ENCODE measurements at regions not wholly inside any gene's neighbourhood (a gene's known extent, or its start where the extent isn't known, plus 50 kb on each side); places are given as distances from the start of the nearest gene placed in this dataset.

DNA sequence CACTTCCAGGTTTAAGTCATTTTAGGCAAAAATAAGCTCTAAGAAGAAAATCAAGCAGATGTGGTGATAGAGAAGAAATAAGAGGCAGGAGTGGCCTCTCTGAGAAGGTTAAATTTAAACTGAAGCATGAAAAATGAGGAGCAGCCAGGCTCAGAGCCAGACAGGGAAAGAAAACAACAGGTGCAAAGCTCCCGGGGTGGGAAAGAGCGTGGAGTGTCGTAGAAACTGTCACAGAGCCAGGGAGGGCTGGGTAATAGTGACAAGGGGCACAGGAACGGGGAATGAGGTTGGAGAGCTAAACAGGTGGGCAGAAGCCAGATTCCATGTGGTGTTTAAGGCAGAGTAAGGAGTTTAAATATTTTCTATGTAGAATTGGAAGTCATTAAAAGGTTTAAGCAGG lies 132.1 kb upstream of the BLID start:
- DNase-seq (ENCODE audit: low read depth in 4 of 4, low spot score in 2 of 4), result no peak

DNA sequence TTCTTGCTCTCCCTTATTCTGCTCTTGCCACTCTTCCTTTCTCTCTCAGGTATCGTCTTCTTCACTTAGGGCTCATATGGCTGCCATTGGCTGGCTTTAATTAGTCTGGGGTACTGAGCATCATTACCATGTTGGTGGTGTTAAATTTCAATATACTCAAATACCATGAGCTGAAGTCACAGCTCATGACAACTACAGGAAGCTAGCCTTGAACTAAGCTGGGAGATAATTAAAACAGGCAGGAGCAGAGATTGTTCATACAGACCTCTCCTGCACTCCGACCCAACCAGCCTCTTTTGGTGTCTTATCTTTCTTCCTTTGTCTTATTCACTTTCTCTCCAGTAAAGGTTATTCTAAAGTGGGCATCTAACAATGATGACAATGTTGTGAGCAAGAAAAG lies 130.9 kb upstream of the BLID start:
- DNase-seq (ENCODE audit: low read depth in 4 of 4, low spot score in 2 of 4), result no peak

DNA sequence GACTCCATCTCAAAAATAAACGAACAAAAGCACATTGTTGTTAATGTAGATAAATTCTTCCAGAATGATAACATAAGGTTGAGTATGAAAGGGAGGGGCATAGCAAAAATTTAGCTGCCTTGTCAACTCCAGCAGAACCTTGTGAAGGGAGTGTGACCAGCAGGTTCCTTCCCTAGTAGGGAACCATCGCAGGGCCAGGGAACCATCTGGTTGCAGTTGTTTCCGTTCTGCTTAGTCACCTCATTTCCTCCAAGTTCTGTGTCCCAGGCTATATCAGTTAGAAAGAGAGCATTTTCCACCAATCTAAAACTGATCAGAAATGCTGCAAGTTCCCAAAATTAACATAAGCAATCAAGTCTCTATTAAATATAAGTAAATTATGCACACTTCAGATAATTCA lies 126.7 kb upstream of the BLID start:
- no peak for DNase-seq (ENCODE audit: low read depth in 4 of 4, low spot score in 2 of 4)

DNA sequence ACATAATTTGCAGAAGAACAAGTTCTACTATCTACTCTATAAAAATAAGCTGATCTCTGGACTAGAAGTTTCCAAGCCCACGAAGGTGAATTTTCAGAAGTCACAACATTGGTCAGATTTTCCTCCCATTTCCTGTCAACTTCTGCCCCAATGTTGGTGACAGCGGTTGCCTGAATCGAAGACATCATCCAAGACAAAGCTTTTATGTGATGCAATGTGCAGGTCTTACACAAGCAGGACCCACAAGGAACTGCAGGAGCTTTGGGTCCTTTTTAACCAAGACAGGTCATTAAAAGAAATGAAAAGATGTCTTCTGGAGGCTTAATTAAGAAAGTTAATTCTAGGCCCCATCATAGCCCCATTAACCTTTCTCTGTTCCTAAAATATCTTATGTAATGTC lies 125.6 kb upstream of the BLID start:
- no peak for DNase-seq (ENCODE audit: low read depth in 4 of 4, low spot score in 2 of 4)

DNA sequence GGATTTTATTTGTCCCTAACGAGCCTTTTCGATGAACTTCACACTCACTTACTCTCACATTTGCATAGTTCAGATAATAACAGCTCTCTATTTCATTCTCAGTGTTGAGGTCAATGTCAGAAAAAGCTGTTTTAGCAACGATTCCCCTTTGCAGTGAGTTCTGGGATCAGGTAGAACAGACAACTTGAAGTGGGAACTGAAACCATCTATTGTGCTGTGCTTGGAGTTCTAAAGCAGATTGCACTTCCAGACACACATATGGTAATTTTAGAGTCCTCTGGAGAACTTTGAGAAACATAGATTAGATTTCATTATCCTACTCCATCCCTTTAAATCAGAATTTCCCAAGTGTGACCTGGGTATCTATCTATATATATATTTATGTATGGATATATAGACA lies 124.6 kb upstream of the BLID start:
- DNase-seq (ENCODE audit: low read depth in 4 of 4, low spot score in 2 of 4), result no peak

DNA sequence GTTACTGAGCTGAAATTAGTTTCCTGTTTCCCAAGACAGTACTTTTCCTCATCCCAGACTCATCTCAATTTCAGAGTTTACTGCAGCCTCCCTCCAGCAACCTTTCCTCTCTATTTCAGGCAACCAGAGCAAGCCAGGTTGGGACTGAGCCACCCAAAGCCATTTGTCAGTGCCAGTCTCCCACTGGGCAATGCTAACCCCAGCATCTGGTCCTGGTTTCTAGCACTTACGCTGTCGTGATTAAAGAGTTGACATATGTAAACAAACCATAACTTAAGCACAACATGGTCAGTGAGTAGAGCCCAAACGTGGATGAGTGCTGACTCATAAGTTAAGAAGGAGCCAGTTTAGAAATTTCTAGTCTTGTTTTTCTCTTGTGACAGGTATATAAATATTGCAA lies 119.6 kb upstream of the BLID start:
- no peak for DNase-seq (ENCODE audit: low read depth in 4 of 4, low spot score in 2 of 4)

DNA sequence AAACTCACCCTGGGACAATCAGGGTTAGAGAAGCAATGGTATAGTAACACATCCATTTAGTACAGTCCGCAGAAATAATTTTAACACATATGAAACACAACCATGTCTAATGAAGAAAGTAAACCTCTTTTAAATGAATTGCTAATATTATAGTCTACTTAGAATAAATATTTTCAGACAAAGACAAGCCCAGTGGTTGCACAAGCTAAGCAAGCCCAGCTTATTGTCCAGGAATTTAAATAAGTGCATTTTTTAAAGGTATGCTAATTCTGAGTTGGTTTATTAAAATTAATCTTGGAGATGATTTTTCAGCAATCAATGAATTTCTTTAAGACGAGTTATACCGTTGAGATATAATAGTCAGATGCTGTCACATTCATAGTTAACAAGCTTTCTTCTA lies 118.8 kb upstream of the BLID start:
- no peak for DNase-seq (ENCODE audit: low read depth in 4 of 4, low spot score in 2 of 4)

DNA sequence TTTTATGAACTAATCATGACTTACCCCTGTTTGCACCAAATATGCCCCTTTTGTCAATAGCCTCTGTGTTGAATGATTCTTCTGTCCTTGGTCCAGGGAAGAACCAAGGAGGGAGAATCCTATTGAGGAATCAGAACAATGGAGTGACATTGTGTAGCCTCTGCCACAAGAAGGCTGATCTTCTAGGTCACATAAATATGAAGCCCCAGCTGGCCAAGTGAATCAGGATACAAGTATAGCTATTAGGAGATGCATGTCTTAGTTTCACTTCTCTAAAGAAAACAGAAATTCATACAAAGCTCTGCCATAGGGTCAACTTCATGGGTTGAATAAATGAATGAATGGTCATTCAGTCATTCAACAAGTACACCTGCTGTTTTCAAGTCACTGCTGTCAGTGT lies 118.2 kb upstream of the BLID start:
- DNase-seq (ENCODE audit: low read depth in 4 of 4, low spot score in 2 of 4), result no peak

DNA sequence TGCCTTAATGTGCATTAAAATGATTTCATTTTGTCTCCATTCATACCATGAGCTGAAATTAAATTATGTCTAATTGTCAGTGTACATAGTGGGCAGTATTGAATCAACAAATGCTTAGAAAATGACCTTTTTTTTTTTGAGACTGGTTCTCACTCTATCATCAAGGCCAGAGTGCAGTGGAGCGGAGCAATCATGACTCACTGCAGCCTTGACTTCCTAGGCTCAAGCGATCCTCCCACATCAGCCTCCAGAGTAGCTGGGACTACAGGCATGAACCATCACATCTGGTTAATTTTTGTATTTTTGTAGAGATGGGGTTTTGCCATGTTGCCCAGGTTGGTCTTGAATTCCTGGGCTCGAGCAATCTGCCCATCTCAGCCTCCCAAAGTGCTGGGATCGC lies 117.0 kb upstream of the BLID start:
- no peak for DNase-seq (ENCODE audit: low read depth in 4 of 4, low spot score in 2 of 4)

DNA sequence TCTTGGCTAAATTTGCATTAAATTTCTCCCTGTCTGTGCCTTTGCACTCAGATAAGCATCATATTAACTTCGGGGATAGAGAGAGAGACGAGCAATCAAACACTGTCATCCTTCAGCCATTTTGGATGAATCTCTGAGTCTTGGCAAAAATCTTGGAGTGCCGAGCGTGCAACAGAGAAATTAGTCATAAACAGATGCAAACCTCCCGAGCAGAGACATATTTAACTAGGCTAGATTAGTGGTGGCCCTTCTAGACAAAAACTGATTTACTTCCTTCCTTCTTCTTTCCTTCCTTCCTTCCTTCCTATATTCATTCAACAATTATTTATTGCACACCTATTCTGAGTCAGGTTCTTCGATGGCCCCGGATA lies 114.4 kb upstream of the BLID start:
- no peak for DNase-seq (ENCODE audit: low read depth in 4 of 4, low spot score in 2 of 4)

DNA sequence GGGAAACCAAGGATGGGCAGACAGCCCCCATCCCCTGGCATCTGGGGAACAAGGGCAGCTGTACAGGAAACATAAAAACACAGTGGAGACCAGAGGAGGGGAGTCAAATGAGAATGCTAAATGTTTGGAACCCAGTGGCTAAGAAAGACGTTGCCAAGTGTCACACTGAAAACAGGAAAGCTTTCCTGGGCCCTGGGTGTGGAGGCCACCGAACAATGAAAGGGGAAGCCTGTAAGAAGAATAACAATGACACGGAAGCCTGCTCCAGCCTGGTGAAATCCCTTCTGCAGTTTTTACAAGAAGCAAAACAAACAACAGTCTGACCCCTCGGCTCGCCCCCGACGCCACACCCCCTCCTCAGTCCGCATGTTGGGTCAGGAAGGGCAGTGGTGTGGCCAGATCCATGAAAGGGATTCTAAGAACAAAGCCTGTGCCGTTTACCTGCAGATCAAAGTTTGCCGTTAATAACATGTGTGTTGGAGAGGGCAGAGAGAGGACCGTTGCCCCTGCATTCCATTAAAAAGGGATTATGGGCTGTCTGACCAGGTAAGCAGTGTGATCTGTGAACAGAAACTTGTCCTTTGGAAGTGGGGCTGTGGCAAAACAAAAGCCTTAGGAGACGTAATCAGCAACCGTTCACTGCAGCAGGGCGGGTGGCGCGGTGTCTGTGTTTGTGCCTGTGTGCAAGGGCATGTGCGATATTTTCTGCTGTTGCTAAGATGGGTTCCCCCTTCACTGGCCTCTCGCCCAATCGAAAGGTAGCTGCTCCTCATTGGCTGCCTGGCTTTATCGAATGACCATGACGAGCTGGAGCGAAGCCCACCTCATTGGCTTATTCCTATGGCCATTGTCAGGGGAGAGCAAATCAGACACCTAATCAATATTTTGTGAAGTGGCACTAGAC lies 113.7 kb upstream of the BLID start:
- DNase-seq (ENCODE audit: low read depth in 4 of 4, low spot score in 2 of 4), result no peak

DNA sequence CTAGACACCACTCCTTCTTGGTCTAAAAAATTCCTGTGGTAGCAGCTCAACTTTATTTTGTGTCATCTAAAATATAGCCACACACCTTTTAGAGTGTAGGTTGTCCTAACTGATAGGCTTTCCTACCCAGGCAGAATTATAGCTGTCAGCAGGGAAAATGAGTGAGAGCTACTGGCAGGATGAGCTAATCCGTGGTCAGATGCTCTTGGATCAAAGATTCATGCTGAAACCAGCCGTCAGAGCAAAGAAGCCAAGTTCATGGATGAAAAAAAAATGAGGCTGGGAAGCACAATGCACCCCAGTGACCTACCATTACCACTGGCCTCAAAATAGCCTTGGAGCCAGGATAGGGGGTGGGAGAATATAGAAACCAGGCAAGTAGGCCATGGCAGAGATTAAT lies 113.1 kb upstream of the BLID start:
- no peak for DNase-seq (ENCODE audit: low read depth in 4 of 4, low spot score in 2 of 4)

DNA sequence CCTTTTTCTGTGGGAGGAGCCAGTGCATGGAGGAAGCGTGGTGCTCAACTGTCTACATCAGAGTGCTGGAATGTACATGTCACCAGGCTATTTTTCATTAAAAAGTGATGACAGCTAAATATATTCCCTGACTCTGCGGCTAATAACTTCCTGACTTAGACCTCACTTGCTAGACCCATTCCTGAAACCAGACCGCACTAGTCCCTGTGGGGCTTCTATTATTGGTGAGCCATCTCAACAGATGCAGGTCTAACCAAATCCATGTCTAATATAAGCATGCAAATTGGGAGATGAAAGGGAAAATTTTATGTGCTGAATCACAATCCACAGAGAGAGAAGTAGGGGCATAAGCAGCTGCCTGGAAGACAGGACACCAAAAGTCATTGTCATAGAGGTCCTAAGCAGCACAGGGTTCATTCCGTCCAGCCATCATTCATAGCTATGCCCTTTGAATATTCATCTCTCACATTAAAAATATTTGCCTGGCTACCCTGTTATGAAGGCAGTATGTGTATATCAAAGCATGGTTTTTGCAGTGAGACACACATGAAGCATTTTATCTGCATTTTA lies 110.9 kb upstream of the BLID start:
- no peak for DNase-seq (ENCODE audit: low read depth in 4 of 4, low spot score in 2 of 4)

DNA sequence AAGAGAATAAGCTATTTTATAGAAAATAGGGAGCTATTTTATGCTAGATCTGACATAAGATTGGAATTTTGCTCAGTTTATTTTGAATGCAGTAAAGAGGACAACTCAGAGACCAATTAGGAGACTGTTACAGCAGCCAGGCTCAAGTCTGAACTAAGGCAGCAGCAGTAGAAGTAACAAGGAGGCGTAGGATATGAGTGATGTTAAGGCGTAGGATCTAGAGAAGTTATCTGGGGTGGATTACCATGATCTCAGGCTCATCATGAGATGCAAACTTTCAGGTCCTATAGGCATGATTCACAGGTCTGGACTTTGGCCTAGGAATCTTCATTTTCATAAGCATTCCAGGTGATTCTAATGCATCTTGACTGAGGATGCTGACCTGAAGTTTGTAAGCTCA lies 108.9 kb upstream of the BLID start:
- no peak for DNase-seq (ENCODE audit: low read depth in 4 of 4, low spot score in 2 of 4)

DNA sequence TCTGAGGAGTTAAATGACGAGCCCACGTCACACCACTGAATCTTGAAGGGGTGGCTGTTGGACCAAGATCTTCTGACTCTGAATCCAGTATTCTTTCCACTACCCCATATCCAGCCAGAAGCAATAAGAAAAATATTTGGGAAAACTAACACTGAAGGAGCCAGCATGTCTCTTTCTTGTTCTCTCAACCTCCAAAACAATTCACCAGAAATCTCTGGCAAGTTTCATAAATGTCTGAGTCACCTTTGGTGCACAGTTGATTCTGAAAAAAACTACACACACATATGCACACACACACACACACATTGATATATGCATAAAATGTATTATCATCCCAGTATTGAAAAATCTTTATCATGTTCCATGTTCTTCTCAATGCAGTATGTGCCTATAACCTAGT lies 104.3 kb upstream of the BLID start:
- DNase-seq (ENCODE audit: low read depth in 4 of 4, low spot score in 2 of 4), result no peak

DNA sequence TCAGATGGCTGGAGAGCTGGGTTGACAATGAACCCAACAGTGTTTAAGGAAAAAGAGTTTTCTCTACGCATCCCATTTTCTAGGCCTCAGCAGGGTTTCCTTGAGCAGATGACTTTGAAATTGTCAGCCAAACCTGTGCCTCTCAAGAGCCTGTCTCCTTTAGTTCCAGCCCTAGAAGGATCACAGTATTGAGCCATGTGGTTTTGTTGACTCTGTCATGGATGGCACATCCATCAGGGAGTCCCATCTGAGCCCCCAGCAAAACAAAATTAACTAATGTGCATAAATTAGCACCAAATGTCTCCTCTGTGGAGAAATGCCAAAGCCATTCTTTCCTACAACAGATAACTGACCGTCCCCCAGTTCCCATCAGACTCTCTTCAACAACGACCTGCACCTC lies 103.8 kb upstream of the BLID start:
- DNase-seq (ENCODE audit: low read depth in 4 of 4, low spot score in 2 of 4), result no peak

DNA sequence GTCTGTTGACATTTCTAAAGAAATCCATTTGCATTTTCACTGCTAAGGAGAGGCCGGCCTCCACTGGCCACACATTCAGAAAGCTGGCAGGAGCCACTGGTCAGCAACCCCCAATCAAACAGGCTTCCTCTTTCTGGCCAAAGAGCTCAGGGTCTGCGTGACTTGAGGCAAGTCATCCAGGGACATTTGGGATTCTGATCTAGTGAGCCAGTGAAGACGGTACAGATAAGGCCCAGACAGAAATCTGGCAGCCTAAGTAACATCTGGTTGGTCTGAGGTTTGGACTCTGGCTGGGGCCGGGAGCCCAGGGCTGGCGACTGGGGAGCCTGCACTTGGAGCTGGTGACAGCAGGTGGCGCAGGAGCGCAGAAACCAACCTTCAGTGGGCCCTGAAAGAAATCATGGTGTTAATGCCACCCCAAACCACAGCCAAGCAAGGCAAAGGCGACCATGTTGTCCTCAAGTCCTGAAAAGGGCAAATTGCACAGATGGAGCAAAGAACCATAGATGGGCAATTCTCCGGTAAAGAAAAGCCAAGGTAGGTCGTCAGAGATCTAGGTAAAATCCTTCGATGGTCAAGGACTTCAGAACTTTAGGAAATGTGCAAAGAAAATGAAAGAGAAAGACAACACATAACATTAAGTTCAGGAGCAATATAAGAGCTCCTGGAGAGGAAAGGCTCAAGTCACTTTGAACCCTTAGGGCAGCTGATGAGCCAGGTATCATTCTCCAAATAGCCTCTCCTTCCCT lies 99.4 kb upstream of the BLID start:
- peak in 1 of 4 donors; percentile 38 for DNase-seq (ENCODE audit: low read depth in 4 of 4, low spot score in 2 of 4)

DNA sequence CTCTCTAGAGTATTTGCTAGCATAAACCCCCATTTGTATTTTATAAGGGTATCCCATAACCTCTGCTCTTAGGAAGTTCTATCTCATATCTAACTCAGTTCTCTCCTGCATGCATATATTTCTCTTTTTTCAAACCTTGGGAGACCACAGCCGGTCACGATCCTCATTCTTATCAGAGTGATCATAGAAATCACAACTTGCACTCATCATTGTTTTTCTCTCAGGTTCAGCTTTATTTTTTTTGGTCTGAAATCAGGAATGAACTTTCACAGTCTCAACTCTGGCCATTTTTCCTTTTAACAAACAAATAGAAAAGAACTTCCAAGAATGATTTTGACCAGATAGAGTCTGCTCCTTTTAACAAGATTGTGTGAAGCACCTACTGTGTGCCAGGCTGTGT lies 98.6 kb upstream of the BLID start:
- no peak for DNase-seq (ENCODE audit: low read depth in 4 of 4, low spot score in 2 of 4)

DNA sequence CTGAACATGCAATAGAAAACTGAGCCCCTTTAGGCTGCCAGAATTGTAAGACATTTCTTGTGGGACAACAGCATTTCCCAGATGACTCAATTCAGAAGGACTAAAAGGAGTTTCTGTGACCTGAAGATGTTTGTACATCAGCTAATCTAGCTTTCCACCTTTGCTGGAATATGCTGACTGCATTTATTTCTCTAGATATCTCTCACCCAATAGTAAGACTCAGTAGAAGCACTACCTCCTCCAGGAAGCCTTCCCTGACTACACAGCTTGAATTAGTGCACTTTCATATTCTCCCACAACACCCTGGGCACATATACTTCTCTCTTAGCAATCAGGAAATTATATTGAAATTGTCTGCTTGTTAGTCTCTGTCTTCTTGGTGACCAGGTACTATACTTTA lies 98.1 kb upstream of the BLID start:
- no peak for DNase-seq (ENCODE audit: low read depth in 4 of 4, low spot score in 2 of 4)

DNA sequence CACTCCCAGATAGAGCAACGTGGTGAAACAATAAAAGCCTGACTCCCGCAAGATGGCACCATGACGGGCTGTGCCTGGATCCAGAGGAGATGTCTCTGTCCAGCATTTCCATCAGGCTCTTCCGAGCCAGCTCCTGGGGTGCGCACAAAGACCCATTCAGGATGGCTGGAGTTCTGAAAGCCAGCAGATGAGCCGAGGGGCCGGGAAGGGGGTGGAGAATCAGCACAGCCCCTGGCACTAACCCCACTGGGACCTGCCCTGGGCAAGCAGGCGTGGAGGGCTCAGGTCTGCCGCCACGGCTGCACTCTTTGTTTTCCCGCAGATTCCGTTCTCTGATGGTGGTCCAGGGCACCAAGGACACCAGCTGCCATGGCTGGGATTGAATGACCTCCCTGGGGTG lies 97.2 kb upstream of the BLID start:
- DNase-seq (ENCODE audit: low read depth in 4 of 4, low spot score in 2 of 4), result no peak

DNA sequence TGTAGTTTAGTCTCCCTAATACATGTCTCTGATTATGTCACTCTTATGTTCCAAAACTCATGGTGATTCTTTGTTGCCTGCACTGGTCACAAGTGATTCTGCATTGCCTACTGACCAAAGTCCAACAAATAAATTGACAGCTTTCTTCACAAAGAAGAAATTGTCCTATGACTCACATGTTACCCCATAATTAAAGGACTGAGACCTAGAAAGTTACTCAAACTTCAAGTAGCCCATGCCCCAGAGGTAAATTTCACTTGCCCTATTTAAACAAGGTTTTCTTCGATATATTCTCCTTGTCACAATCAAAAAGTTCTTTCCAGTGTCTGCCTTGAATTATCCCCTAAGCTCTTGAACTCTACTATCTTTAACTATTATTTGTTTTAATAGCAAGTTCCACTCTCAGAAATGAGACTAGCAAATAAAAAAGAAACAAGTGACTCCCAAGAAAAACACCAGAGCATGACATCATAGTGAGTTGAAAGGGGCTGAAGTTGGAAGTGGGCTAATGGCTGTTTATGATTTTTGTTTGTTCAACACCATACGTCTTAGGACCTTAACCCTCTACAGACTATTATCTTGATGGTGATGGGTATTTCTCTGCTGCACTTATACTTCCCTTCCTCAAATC lies 94.5 kb upstream of the BLID start:
- no peak for DNase-seq (ENCODE audit: low read depth in 4 of 4, low spot score in 2 of 4)
